GM06990 (cell line): ENCODE measurements at regions not wholly inside any gene's neighbourhood (a gene's known extent, or its start where the extent isn't known, plus 50 kb on each side); places are given as distances from the start of the nearest gene placed in this dataset.
"Not testable (repeated sequence)": the region's sequence is repeated elsewhere in the genome, so short reads cannot be mapped to it uniquely, and the experiment has no call there.

ENCODE experiments used
- DNase-seq: peaks from one replicate; pipeline ENCODE4 v3.0.0-alpha.2; 2011; ENCODE audit not compliant: insufficient read length; ENCODE audit errors: extremely low read depth
- H3K27me3 ChIP-seq: replicated peaks from 2 replicates; pipeline ENCODE4 v1.6.0; 2011; ENCODE audit warnings: low read length; ENCODE audit not compliant: control insufficient read depth, insufficient read depth
- H3K36me3 ChIP-seq: 2 replicates; pipeline ENCODE4 v1.5.1; 2011; ENCODE audit warnings: low read length; ENCODE audit not compliant: control insufficient read depth, insufficient read depth
- H3K4me3 ChIP-seq: replicated peaks from 2 replicates; pipeline ENCODE4 v1.5.1; 2011; ENCODE audit warnings: low read depth, mild to moderate bottlenecking, control low read depth, low read length
- TF ChIP-seq, protein P1 (sequence below): IDR thresholded peaks from 2 replicates; pipeline ENCODE4 v1.5.1; 2011; ENCODE audit warnings: low read length, control low read depth, mild to moderate bottlenecking, inconsistent platforms; ENCODE audit not compliant: insufficient read depth, poor library complexity, severe bottlenecking

DNA sequence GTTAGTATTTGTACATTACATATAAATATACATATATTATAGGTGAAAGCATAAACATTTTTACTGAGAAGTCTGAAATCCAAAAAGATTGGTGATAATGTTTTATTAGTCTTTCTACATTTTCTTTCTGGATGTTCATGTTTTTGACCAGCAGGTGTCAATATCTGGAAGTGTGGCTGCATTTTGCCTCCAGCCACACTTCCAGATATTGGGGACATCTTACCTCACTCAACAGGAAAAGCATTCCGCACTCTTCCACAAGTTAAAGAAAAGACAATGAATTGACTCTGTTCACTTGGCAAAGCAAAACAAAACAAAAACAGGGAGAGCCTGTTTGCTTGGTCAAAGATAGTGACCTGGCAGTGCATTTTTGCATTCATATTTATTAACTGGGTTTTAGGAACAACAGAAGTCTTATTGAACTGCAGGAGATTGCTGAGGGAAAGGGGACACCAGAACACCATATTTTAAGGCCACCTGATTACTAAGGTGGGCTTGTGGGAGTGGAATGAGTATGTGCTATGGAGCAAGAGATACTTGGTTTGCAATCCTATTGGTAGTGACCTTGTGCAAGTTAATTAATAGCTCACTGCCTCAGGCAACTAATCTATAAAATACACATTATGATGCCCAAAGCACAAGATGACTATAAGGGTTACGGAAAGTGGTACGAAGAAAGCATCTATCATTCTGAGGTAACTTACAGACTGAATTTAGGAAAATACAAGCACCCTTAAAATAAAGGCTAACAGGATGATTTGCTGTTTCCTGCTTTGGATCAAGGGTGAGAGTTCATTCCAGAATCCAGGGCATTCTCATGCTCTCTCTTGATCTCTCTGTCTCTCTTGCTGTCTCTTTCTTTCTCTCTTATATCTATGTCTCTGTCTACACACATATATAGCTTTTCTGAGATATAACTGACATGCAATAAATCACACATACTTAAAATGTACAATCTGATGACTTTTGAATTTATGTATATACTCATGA is 389.9 kb upstream of the EMCN start:
- H3K27me3 ChIP-seq: no peaks in the 10 kb centered on the region
- TF ChIP-seq, protein P1, sequence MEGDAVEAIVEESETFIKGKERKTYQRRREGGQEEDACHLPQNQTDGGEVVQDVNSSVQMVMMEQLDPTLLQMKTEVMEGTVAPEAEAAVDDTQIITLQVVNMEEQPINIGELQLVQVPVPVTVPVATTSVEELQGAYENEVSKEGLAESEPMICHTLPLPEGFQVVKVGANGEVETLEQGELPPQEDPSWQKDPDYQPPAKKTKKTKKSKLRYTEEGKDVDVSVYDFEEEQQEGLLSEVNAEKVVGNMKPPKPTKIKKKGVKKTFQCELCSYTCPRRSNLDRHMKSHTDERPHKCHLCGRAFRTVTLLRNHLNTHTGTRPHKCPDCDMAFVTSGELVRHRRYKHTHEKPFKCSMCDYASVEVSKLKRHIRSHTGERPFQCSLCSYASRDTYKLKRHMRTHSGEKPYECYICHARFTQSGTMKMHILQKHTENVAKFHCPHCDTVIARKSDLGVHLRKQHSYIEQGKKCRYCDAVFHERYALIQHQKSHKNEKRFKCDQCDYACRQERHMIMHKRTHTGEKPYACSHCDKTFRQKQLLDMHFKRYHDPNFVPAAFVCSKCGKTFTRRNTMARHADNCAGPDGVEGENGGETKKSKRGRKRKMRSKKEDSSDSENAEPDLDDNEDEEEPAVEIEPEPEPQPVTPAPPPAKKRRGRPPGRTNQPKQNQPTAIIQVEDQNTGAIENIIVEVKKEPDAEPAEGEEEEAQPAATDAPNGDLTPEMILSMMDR: peak; percentile 51
- H3K4me3 ChIP-seq: no peak overlapping the region
- no peak for DNase-seq
- no peaks in the 10 kb centered on the region for H3K36me3 ChIP-seq

DNA sequence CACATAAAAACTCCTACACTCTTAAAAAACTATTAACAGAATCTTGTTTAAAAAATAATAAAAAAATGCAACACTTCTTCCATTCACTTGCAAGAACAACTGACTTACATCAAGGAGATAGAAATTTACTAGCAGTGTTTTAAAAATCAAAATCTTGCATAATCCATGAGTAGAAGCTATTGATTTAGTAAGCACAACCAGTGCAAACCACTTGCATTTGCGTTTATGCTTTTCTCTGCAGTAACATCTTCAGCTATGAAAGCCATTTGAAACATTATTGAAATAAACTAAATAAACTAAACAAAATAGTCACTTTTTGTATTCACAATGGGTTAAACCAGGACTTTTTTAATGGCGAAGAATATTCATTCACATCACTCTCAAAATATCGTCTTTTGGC is 389.2 kb upstream of the EMCN start:
- H3K36me3 ChIP-seq: no peaks in the 10 kb centered on the region
- no peak for DNase-seq
- H3K4me3 ChIP-seq: no peak overlapping the region
- no peaks in the 10 kb centered on the region for H3K27me3 ChIP-seq
- TF ChIP-seq, protein P1: no peak

DNA sequence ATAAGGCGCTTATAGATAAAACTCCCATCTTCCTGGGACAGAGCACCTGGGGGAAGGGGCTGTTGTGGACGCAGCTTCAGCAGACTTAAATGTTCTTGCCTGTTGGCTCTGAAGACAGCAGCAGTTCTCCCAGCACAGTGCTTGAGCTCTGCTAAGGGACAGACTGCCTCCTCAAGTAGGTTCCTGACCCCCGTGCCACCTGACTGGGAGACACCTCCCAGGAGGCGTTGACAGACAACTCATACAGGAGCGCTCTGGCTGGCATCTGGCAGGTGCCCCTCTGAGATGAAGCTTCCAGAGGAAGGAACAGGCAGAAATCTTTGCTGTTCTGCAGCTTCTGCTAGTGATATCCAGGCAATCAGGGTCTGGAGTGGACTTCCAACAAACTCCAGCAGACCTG is 383.1 kb upstream of the EMCN start:
- H3K36me3 ChIP-seq, H3K27me3 ChIP-seq, DNase-seq, H3K4me3 ChIP-seq: not testable (repeated sequence)

DNA sequence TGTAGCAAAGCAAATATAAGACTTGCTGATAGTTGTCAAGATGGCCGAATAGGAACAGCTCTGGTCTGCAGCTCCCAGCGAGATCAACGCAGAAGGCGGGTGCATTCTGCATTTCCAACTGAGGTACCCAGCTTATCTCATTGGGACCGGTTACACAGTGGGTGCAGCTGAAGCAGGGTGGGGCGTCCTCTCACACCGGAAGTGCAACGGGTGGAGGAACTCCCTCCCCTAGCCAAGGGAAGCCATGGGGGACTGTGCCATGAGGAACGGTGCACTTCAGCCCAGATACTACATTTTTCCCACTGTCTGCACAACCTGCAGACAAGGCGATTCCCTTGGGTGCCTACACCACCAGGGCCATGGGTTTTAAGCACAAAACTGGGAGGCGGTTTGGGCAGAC is 382.3 kb upstream of the EMCN start:
- no peak for DNase-seq
- TF ChIP-seq, protein P1: no peak
- no peaks in the 10 kb centered on the region for H3K36me3 ChIP-seq
- H3K4me3 ChIP-seq: no peak overlapping the region
- H3K27me3 ChIP-seq: no peaks in the 10 kb centered on the region

GRCh38 chr4:100898844-100899243 is 381.0 kb upstream of the EMCN start:
- H3K4me3 ChIP-seq: no peak overlapping the region
- no peaks in the 10 kb centered on the region for H3K36me3 ChIP-seq
- no peak for DNase-seq
- TF ChIP-seq, protein P1: no peak
- H3K27me3 ChIP-seq: no peaks in the 10 kb centered on the region

DNA sequence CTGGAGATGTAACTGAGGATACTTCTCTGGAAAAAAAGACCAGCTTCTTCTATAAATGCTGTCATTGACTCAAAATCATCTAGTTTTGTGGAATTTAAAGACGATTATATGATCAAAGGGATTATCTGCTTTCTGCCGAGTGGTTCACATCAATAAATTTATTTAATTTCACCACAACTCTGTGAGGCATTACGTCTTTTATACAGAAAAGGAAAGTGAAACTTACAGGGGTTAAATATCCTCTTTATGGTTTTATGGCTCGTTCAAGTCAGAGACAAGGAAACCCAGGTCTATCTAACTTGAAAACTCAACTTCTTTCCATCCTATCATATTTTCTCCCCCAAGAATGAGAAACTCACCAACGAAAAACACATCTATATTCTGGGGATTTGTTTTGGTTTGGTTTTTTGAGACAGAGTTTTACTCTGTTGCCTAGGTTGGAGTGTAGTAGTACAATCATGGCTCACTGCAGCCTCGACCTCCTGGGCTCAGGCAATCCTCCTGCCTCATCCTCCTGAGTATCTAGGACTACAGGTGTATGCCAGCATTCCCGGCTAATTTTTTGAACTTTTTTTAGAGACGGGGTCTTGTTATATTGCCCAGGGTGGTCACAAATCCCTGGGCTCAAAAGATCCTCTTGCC is 377.9 kb upstream of the EMCN start:
- Histone ChIP-seq H3K36me3 (no peaks in the 10 kb centered on the region), H3K4me3 (peak overlapping the region; percentile 49), H3K27me3 (no peaks in the 10 kb centered on the region)
- TF ChIP-seq, protein P1: no peak
- peak; percentile 14 for DNase-seq
